Suppressor macrophage (primary cell): ENCODE measurements at regions not wholly inside any gene's neighbourhood (a gene's known extent, or its start where the extent isn't known, plus 50 kb on each side); places are given as distances from the start of the nearest gene placed in this dataset.
"Not testable (repeated sequence)": the region's sequence is repeated elsewhere in the genome, so short reads cannot be mapped to it uniquely, and the experiment has no call there.

Experiments used
- DNase-seq, 4 experiments: peaks; one replicate each; pipeline ENCODE4 v3.0.0-alpha.2; 2020 to 2022

GRCh38 chr6:74269600-74269858, 573.5 kb downstream of the CD109 start:
- no peak for DNase-seq

- no peak for DNase-seq
Measured at GRCh38 chr6:74268815-74269599, 573.0 kb downstream of the CD109 start.

- no peak for DNase-seq
Measured at GRCh38 chr6:74259981-74260380, 564.0 kb downstream of the CD109 start.

- no peak for DNase-seq
Measured at GRCh38 chr6:74256781-74257180, 560.8 kb downstream of the CD109 start.

GRCh38 chr6:74256381-74256780, 560.4 kb downstream of the CD109 start:
- DNase-seq, result no peak

GRCh38 chr6:74255007-74255406, 559.0 kb downstream of the CD109 start:
- DNase-seq, result not testable (repeated sequence)

GRCh38 chr6:74254147-74254546, 558.1 kb downstream of the CD109 start:
- DNase-seq, result not testable (repeated sequence)

- no peak for DNase-seq
Measured at GRCh38 chr6:74253261-74253660, 557.3 kb downstream of the CD109 start.

- no peak for DNase-seq
Measured at GRCh38 chr6:74250161-74250818, 554.3 kb downstream of the CD109 start.

GRCh38 chr6:74249658-74250057, 553.7 kb downstream of the CD109 start:
- DNase-seq, result no peak

GRCh38 chr6:74248966-74249365, 553.0 kb downstream of the CD109 start:
- DNase-seq, result no peak

- no peak for DNase-seq
Measured at GRCh38 chr6:74222768-74223333, 526.8 kb downstream of the CD109 start.

GRCh38 chr6:74213995-74214394, 518.0 kb downstream of the CD109 start:
- no peak for DNase-seq

- no peak for DNase-seq
Measured at GRCh38 chr6:74208239-74208638, 512.2 kb downstream of the CD109 start.

- no peak for DNase-seq
Measured at GRCh38 chr6:74199215-74199915, 503.4 kb downstream of the CD109 start.

GRCh38 chr6:74197310-74197709, 501.3 kb downstream of the CD109 start:
- DNase-seq, result no peak

- no peak for DNase-seq
Measured at GRCh38 chr6:74187811-74188210, 491.8 kb downstream of the CD109 start.

- DNase-seq, result no peak
Measured at GRCh38 chr6:74182992-74183391, 487.0 kb downstream of the CD109 start.

- no peak for DNase-seq
Measured at GRCh38 chr6:74181471-74181870, 485.5 kb downstream of the CD109 start.

- DNase-seq, result no peak
Measured at GRCh38 chr6:74177506-74177905, 481.5 kb downstream of the CD109 start.

GRCh38 chr6:74170550-74170949, 474.5 kb downstream of the CD109 start:
- DNase-seq, result not testable (repeated sequence)

GRCh38 chr6:74170118-74170517, 474.1 kb downstream of the CD109 start:
- no peak for DNase-seq

GRCh38 chr6:74167976-74168375, 472.0 kb downstream of the CD109 start:
- no peak for DNase-seq

GRCh38 chr6:74167511-74167910, 471.5 kb downstream of the CD109 start:
- DNase-seq, result no peak
